BJ (cell line): ENCODE measurements at regions not wholly inside any gene's neighbourhood (a gene's known extent, or its start where the extent isn't known, plus 50 kb on each side); places are given as distances from the start of the nearest gene placed in this dataset.

Experiments
- CTCF ChIA-PET: fragments of 350-600 bp; formaldehyde crosslinking; extraction: SDS; loops from one replicate; lab custom pipeline; 2021; ENCODE audit warnings: antibody characterized with exemption, inconsistent platforms; lab: Yijun Ruan, JAX
- POLR2A ChIA-PET: fragments of 300-600 bp; sonication (Branson Sonifier 250); formaldehyde crosslinking; extraction: SDS; loops from one replicate; lab custom pipeline; 2021; ENCODE audit warnings: antibody characterized with exemption; lab: Charles Lee
- DNase-seq: peaks from one replicate; pipeline ENCODE4 v3.0.0-alpha.2; 2011; ENCODE audit warnings: low read depth
- H3K27me3 ChIP-seq: 2 replicates; pipeline ENCODE4 v1.6.0; 2011; ENCODE audit warnings: low read length; ENCODE audit not compliant: control insufficient read depth, insufficient read depth
- H3K36me3 ChIP-seq: 2 replicates; pipeline ENCODE4 v1.5.1; 2011; ENCODE audit warnings: low read length; ENCODE audit not compliant: control insufficient read depth, insufficient read depth
- H3K4me3 ChIP-seq: 2 replicates; pipeline ENCODE4 v1.5.1; 2011; ENCODE audit warnings: low read depth, mild to moderate bottlenecking, control low read depth, low read length
- CTCF ChIP-seq: IDR thresholded peaks from 2 replicates; pipeline ENCODE4 v1.5.1; 2011; ENCODE audit warnings: low read depth, mild to moderate bottlenecking, control low read depth, inconsistent platforms, low read length, moderate library complexity; ENCODE audit not compliant: insufficient read depth

- no peak for DNase-seq
- CTCF ChIA-PET, result no interaction called here
- POLR2A ChIA-PET, result no interaction called here
- no peaks in the 10 kb centered on the region for H3K36me3 ChIP-seq
- TF ChIP-seq CTCF, result no peak
- H3K27me3 ChIP-seq, result no peaks in the 10 kb centered on the region
- H3K4me3 ChIP-seq, result no peak overlapping the region
Observed at GRCh38 chr18:24785019-24785418, 324.6 kb downstream of the HRH4 start.

GRCh38 chr18:24786027-24786426, 325.6 kb downstream of the HRH4 start:
- no peak for DNase-seq
- TF ChIP-seq CTCF, result no peak
- H3K27me3 ChIP-seq, result no peaks in the 10 kb centered on the region
- ChIA-PET CTCF (no interaction called here), POLR2A (no interaction called here)
- no peak overlapping the region for H3K4me3 ChIP-seq
- no peaks in the 10 kb centered on the region for H3K36me3 ChIP-seq

GRCh38 chr18:24790347-24790746, 329.9 kb downstream of the HRH4 start:
- H3K27me3 ChIP-seq, result no peaks in the 10 kb centered on the region
- CTCF ChIA-PET, result interaction anchor here (0.6 to 1.6 kb wide), 2 partner anchors 20 to 76 kb away, joined by 3 to 5 read pairs; no protein-coding TSS in a partner anchor
- no peak for TF ChIP-seq CTCF
- no peaks in the 10 kb centered on the region for H3K36me3 ChIP-seq
- no peak overlapping the region for H3K4me3 ChIP-seq
- POLR2A ChIA-PET, result no interaction called here
- DNase-seq, result no peak

- Histone ChIP-seq H3K27me3 (no peaks in the 10 kb centered on the region), H3K36me3 (no peaks in the 10 kb centered on the region), H3K4me3 (no peak overlapping the region)
- no peak for TF ChIP-seq CTCF
- POLR2A ChIA-PET, result no interaction called here
- DNase-seq, result peak; percentile 8
- CTCF ChIA-PET, result interaction anchor here (1.6 kb wide), 1 partner anchor 22 kb away, joined by 3 read pairs; no protein-coding TSS in a partner anchor
Observed at GRCh38 chr18:24791751-24792545, 331.5 kb downstream of the HRH4 start.

- Histone ChIP-seq H3K36me3 (no peaks in the 10 kb centered on the region), H3K27me3 (no peaks in the 10 kb centered on the region; the same call in 1 of the 2 replicates), H3K4me3 (no peak overlapping the region)
- no peak for DNase-seq
- CTCF ChIA-PET, result interaction anchor here (1.8 kb wide), 1 partner anchor 11 kb away, joined by 6 read pairs; no protein-coding TSS in a partner anchor
- POLR2A ChIA-PET, result no interaction called here
- TF ChIP-seq CTCF, result no peak
Observed at GRCh38 chr18:24793742-24794141, 333.3 kb downstream of the HRH4 start.
